ENCODE measurements at regions not wholly inside any gene's neighbourhood (a gene's known extent, or its start where the extent isn't known, plus 50 kb on each side); places are given as distances from the start of the nearest gene placed in this dataset.
"Not testable (repeated sequence)": the region's sequence is repeated elsewhere in the genome, so short reads cannot be mapped to it uniquely, and the experiment has no call there.

- DNase-seq (ENCODE audit: low read depth), result not testable (repeated sequence)
These were observed 225.2 kb downstream of the NPHP4 start for GRCh38 chr1:5766996-5767395.

- DNase-seq (ENCODE audit: low read depth), result no peak
These were observed 226.0 kb downstream of the NPHP4 start for GRCh38 chr1:5765997-5766913.

GRCh38 chr1:5765483-5765882, 226.7 kb downstream of the NPHP4 start:
- DNase-seq (ENCODE audit: low read depth), result no peak

GRCh38 chr1:5764959-5765358, 227.3 kb downstream of the NPHP4 start:
- DNase-seq (ENCODE audit: low read depth), result no peak

DNA sequence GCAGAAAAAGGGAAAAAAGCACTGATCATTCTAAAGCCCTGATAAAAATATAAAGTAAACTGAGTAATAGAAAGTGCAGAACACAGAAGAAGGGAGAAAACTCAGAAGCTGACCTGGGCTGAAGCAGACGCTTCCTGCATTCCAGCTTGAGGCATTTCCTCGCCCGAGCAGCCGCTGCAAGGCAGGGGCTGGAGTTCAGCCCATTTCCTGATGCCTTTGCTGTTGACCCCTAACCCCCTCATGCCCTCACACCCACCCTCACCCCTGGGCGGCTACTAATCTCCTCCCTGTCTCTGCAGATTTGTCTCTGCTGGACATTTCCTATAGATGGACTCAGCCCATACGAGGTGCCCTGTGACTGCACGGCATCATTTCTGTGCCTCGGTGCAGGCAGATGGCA, 227.8 kb downstream of the NPHP4 start:
- DNase-seq (ENCODE audit: low read depth), result no peak

DNA sequence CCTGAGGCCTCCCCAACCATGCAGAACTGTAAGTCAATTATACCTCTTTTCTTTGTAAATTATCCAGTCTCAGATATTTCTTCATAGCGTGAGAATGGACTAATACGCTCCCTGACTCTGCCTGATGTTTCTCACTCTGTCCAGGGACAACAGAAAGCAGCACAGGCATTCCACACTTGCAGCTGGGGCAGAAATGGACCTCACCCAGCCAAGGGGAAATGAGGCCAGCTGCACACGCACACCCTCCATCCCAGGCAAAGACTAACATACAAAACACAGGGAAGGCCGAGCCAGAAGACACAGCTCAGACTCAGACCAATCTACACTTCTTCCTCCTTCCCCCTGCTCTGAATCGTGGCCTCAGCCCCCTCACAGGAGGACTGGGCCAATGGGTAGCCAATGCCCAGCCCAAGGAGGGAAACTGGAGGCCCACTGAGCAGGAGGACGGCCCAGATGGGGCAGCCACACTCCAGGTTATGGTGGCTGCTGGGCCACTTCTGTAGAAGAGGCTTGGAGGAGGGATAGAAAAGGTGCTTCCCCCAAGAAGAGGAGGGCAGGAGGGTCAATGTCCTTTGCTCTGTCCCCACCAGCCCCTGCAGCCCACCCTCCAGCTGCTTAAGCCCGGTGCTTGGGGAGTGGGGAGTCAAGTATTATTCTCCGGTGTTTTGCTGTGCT, 228.4 kb downstream of the NPHP4 start:
- DNase-seq (ENCODE audit: low read depth), result no peak

DNA sequence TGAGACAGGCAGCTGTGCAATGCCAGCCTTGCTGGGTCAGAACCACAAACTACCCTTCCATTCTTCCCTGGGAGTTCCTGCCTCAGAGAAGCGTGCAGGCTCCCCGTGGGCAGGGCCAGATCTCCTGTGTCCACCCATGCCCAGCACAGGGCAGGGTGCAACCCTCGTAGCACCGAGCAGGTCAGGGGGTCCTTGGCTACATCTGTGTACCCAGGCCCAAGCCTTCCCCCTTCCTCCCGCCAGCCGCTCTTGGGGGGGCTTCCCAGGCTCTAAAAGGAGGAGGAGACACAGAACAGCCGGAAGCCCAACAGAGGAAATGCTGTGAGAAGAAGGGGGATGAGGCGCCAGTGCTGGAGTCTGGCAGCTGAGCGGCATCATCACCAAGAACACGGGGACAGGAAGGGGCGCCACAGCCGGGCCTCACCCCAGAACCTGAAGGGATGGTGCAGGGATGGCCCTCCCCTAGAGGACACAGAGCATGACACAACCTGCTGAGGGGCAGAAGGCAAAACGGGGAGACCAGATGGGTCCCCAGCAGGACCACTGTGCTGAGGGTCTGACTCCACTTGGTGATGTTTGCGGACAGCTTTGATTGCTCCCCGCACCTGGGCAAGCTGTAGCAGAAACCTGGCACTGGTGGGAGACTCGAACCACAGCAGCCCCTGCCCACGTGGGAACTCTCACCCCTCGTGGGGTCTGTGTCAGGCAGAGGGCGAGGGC, 233.2 kb downstream of the NPHP4 start:
- DNase-seq (ENCODE audit: low read depth), result no peak

DNA sequence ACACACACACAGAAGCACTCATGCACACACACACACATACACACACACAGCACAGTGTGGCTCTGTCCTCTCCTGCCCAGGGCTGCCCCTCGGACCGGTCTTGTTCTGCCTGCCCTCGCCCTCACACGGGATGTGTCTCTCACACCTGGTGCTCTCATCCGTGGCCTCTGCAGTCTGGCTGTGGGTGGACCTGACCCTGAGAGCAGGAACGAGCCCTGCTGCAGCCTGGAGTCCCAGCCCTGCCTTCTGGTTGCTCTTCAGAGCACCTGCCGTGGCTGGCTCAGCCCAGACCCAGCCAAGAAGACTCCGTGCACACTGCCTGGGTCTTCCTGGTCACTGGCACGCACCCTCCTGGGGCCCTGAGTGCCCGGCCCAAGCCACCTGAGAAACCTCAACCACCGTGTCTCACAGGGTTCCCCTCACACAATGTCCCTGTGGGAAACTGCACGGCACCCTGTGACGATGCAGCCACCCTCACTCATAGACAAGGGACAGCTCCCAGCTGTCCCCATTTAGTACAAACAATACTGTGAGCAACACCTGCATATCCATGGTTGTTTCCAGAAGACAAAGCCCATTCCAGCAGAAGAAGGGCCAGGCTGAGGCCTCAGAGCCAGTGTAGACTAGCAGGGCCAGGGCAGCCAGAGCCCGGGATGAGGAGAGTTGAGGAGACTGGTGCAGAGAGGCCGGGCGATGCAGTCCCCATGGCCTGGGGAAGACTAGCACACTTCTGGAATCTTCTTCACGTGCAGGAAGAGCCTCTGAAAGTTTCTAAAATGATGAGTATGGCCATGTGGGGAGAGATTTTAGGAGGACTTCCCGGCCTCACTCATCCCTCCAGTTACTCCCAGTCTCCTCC, 234.0 kb downstream of the NPHP4 start:
- DNase-seq (ENCODE audit: low read depth), result no peak

- DNase-seq (ENCODE audit: low read depth), result no peak
These were observed 234.9 kb downstream of the NPHP4 start for GRCh38 chr1:5757187-5757805.

- DNase-seq (ENCODE audit: low read depth), result no peak
These were observed 235.6 kb downstream of the NPHP4 start for GRCh38 chr1:5756434-5757186.

DNA sequence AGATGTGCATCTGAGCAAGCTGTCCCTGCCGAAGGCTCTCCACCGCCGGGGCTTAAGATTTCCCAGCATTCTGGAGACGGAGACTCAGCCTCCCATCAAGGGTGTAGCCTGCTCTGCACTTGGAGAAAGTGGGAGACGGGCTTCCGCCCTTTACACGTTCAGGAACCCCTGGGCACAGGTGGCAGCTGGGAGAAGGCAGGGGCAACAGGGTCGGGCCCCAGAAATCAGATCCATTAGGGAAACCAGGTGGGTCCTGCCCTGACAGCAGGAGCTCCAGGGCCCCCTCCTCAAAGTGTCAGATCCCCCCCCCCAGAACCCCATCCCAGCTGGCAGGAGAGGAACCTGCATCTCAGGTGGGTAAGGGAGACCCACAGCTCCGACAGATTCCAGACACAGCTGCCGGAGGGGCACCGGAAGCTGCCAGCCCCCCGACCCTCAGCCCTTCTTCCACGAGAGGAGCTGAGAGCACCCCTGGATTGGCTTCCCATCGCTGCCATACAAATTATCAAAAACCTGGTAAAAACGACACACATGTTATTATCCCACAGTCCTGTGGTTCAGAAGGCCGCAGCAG, 236.6 kb downstream of the NPHP4 start:
- DNase-seq (ENCODE audit: low read depth), result no peak

- DNase-seq (ENCODE audit: low read depth), result no peak
These were observed 237.2 kb downstream of the NPHP4 start for GRCh38 chr1:5754817-5755551.

- DNase-seq (ENCODE audit: low read depth), result no peak
These were observed 238.4 kb downstream of the NPHP4 start for GRCh38 chr1:5753549-5754421.

DNA sequence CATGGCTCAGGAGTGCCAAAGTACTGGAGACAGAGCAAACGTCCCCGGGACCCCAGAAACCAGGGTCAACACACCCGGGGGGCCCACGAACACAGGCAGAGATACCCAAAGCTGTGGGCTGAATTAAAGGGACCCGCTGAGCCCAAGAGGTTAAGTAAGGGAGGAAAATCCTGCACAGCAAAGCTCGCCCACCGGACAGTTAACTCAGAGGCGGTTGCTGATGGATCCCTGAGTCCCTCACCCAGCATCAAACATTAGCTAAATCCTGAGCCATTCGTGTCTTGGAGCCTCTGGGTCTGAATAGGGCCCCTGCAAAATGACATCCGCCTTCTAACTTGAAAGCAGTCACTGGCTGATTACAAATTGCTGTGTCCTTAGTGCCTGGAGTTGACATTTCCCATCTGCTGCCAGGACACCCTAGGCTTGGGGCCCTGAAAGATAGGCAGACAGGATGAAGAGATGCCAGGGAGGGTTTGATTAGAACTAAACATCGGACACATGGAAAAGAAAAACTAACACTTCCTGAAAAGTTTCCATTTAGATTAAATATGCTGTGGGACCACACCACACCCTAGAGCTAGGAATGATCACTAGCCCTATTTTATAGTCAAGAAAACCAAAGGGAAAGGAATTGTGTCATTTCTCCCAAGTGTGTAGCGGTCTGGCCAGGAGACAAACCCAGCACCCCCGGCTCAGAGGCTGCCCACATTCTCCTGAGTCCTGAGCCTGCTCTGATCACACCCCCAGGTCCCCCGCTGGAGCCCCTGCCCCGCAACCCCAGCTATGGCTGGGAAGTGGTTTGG, 239.3 kb downstream of the NPHP4 start:
- no peak for DNase-seq (ENCODE audit: low read depth)

DNA sequence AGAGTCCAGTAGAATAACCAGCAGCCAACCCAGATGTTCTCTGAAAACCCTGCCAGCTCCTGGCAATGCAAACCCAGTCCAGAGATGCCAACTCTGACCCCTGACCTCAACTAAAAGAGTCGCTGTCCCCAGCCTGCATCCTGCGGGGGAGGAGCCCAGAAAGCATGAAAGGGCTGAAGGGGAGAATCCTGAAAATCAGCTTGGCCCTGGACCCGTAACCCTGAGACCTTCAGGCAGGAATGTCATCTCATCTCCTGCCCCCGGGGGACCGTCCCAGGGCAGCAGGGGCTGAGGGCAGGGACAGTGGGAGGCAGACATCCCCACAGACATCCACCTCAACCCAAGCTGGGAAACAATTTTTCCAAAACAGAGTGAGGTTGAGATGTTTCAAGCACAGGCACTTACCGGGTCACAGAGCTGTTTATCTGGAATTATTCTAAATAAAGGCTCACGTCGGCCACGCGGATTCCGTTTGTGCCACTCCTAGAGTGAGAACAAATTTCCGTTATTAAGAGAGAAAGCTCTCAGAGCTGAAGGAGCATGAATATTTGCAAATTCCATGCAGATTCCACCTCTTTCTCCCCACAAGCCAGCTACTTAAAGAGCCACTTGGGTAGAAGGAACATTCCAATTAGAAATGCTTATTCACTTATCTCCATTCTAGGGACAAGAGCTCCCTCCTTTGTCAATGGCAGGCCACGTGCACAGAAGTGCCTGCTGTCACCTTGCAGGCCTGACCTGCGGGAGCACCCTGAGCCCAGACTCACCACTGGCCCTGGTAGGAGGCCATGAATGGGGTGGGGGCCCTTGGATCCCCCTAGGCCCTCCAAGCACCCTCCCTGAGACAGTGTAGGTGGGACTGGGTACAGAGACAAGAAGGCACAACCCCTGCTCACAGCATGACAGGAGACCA, 240.1 kb downstream of the NPHP4 start:
- DNase-seq (ENCODE audit: low read depth), result no peak

DNA sequence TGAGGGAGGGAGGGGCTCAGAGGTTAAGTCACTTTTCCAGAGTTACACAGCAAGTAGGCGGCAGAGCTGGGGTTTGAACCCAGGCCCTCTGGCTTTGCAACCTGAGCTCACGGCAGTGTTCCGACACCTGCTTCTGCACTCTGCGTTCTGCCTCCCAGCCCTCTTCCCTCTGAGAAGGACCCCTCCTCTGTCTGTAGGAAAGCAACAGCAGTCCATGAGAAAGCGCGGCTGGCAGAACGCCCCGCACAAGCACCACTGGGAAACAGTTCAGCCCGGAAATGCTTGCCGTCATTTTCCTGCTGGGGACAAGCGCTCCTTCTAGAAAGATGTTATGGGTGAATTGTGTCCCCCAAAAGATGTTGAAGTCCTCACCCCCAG, 241.1 kb downstream of the NPHP4 start:
- no peak for DNase-seq (ENCODE audit: low read depth)
